ENCODE measurements at regions not wholly inside any gene's neighbourhood (a gene's known extent, or its start where the extent isn't known, plus 50 kb on each side); places are given as distances from the start of the nearest gene placed in this dataset.

DNA sequence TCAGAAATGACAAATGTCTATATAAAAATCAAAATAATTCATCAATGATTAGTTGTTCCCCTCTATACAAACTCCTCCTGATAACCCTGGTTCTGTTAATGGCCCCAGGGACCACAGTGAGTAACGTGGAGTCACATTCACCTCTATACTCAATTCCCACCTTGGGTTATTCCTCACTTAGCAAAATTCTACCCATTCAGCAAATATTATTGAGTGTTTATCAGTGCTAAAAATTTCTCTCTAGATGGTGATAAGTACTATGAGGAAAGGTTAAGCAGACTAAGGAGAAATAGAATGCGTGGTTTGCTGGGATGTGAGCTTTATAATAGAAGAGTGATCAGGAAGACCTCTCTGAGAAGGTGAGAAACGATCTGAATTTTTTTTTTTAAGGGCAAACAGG lies 1124.5 kb downstream of the BCL11A start:
- no peak overlapping the region for H3K4me3 ChIP-seq
- no peak overlapping the region for H3K27ac ChIP-seq
- H3K9me3 ChIP-seq: no peaks in the 10 kb centered on the region
- H3K36me3 ChIP-seq: no peaks in the 10 kb centered on the region
- H3K27me3 ChIP-seq: no peaks in the 10 kb centered on the region
- H3K4me1 ChIP-seq: no peaks in the 10 kb centered on the region
- TF ChIP-seq POLR2A (IDR thresholded peaks at IDR 0.05): no peak
- TF ChIP-seq, protein P1, sequence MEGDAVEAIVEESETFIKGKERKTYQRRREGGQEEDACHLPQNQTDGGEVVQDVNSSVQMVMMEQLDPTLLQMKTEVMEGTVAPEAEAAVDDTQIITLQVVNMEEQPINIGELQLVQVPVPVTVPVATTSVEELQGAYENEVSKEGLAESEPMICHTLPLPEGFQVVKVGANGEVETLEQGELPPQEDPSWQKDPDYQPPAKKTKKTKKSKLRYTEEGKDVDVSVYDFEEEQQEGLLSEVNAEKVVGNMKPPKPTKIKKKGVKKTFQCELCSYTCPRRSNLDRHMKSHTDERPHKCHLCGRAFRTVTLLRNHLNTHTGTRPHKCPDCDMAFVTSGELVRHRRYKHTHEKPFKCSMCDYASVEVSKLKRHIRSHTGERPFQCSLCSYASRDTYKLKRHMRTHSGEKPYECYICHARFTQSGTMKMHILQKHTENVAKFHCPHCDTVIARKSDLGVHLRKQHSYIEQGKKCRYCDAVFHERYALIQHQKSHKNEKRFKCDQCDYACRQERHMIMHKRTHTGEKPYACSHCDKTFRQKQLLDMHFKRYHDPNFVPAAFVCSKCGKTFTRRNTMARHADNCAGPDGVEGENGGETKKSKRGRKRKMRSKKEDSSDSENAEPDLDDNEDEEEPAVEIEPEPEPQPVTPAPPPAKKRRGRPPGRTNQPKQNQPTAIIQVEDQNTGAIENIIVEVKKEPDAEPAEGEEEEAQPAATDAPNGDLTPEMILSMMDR (IDR thresholded peaks at IDR 0.05): no peak
- no peak for DNase-seq

DNA sequence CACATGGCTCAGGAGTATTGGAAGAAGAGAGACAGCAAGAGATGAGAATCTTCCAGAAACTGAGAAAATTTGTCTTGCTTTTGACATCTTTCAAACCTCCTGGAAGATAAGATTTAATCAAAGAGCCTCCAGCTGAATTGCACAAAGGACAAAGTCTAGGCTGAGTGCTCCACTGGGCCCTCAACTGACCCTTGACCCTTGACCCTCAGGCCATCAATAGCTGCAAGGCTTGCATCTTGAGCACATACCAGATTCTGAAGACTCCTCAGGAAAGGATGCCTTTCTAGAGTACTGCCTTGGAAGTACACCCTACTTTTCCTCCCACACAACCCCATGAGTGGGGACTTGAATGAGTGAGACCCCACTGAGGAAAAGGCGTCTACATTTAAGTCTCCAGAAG lies 1125.5 kb downstream of the BCL11A start:
- no peaks in the 10 kb centered on the region for H3K36me3 ChIP-seq
- no peak overlapping the region for H3K27ac ChIP-seq
- no peak for DNase-seq
- H3K4me3 ChIP-seq: no peak overlapping the region
- H3K9me3 ChIP-seq: no peaks in the 10 kb centered on the region
- H3K27me3 ChIP-seq: no peaks in the 10 kb centered on the region
- no peaks in the 10 kb centered on the region for H3K4me1 ChIP-seq
- TF ChIP-seq, protein P1 (IDR thresholded peaks at IDR 0.05): no peak
- no peak for TF ChIP-seq POLR2A (IDR thresholded peaks at IDR 0.05)

DNA sequence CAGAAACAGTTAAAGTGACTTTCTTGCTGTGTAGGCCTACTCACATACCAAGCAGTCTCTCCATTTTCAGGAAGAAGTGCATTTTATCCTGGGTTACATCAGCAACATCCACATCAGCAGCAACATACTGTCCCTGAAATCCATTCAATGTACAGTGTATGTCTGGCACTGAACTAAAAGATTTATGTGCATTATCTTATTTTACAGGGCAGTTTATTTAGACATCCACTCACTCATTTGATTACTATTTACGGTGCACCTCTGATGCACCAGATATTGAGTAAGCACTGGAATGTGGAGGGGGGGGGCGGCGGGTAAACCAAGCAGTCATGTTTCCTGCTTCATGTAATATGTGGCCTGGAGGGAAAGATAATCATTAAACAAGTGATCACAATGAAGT lies 1128.2 kb downstream of the BCL11A start:
- no peaks in the 10 kb centered on the region for H3K9me3 ChIP-seq
- H3K4me3 ChIP-seq: no peak overlapping the region
- no peak for DNase-seq

DNA sequence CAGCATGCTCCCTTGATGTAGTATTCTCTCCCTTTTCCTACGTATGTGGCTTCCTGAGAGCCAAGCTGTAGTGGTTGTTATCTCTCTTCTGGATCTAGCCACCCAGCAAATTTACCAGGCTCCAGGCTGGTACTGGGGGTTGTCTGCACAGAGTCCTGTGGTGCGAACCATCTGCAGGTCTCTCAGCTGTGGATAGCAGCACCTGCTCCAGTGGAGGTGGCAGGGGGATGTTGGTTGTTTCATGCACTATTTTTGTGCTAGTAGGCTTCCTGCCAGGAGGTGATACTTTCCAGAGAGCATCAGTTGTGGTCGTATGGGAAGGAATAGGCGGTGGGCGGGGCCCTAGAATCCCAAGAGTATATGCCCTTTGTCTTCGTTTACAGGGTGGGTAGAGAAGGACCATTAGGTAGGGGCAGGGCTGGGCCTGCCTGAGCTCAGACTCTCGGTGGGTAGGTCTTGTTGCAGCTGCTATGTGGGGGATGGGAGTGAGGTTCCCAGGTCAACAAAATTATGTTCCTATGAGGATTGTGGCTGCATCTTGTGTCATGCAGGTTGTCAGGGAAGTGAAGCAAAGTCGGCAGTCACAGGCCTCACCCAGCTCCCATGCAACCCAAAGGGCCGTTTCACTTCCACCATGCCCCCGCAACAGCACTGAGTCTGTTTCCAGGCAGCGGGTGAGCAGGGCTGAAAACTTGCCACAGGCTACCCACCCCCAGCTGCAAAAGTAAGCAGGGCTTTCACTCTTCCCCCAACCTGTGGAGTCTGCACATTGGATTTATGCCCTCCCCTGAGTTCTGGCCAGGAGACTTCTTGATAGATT lies 1139.5 kb downstream of the BCL11A start:
- no peaks in the 10 kb centered on the region for H3K4me1 ChIP-seq
- DNase-seq: no peak
- no peak overlapping the region for H3K27ac ChIP-seq
- no peaks in the 10 kb centered on the region for H3K36me3 ChIP-seq
- no peak overlapping the region for H3K4me3 ChIP-seq
- no peaks in the 10 kb centered on the region for H3K9me3 ChIP-seq
- no peaks in the 10 kb centered on the region for H3K27me3 ChIP-seq
- no peak for TF ChIP-seq POLR2A (IDR thresholded peaks at IDR 0.05)
- TF ChIP-seq, protein P1 (IDR thresholded peaks at IDR 0.05): no peak

More for the DNA sequence above, 1128.2 kb downstream of the BCL11A start:
- Histone ChIP-seq H3K36me3 (no peaks in the 10 kb centered on the region), H3K27ac (no peak overlapping the region), H3K27me3 (no peaks in the 10 kb centered on the region), H3K4me1 (no peaks in the 10 kb centered on the region)
- TF ChIP-seq POLR2A (IDR thresholded peaks at IDR 0.05): no peak
- TF ChIP-seq, protein P1 (IDR thresholded peaks at IDR 0.05): no peak

DNA sequence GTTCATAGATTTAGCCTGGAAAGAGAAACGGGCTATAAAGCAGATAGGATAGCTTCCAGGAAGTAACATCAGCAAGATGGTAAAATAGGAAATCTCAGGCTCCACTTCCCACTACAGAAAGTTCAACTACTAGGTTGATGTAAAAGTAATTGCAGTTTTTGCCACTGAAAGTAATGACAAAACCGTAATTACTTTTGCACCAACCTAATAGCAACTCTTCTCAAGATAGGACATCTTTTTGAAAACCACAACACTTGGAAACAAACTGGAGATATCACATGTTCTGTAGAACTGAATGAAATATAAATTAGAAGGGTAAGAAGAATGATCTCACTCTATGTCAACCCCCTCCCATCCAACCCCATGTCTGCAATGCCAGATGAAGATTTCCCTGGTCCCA lies 1154.3 kb downstream of the BCL11A start:
- H3K4me3 ChIP-seq: no peak overlapping the region
- no peak for TF ChIP-seq POLR2A (IDR thresholded peaks at IDR 0.05)
- TF ChIP-seq, protein P1 (IDR thresholded peaks at IDR 0.05): no peak
- no peaks in the 10 kb centered on the region for H3K9me3 ChIP-seq
- no peaks in the 10 kb centered on the region for H3K27me3 ChIP-seq
- no peaks in the 10 kb centered on the region for H3K4me1 ChIP-seq
- H3K36me3 ChIP-seq: no peaks in the 10 kb centered on the region
- H3K27ac ChIP-seq: no peak overlapping the region
- DNase-seq: no peak

Data from Peyer's patch (tissue), 4 donors.